H1 (cell line): ENCODE measurements at regions not wholly inside any gene's neighbourhood (a gene's known extent, or its start where the extent isn't known, plus 50 kb on each side); places are given as distances from the start of the nearest gene placed in this dataset.

Source experiments
- CTCF ChIA-PET: fragments of 300-600 bp; sonication (Branson Sonifier 250); formaldehyde crosslinking; loops from one replicate; lab custom pipeline; 2021; ENCODE audit not compliant: partially characterized antibody; lab: Charles Lee
- POLR2A ChIA-PET: fragments of 300-600 bp; sonication (Branson Sonifier 250); formaldehyde crosslinking; loops from one replicate; lab custom pipeline; 2021; ENCODE audit warnings: inconsistent platforms; ENCODE audit not compliant: partially characterized antibody; lab: Charles Lee
- DNase-seq, 2 experiments: peaks; one replicate each; pipeline versions ENCODE4 v3.0.0 to v3.0.0-alpha.2; 2010 to 2022; ENCODE audit warnings: low spot score in 2 of 2, low read depth in 1 of 2, mixed read lengths in 1 of 2
- FAIRE-seq: peaks from 2 replicates; lab custom pipeline; 2011; peaks lifted over from hg19 to GRCh38; lab: Jason Lieb, UNC
- H2AFZ ChIP-seq: 2 replicates; pipeline ENCODE4 v1.8.1; 2012; ENCODE audit warnings: low read length, inconsistent platforms
- H2AK5ac ChIP-seq: 2 replicates; pipeline ENCODE4 v1.6.1; 2013; ENCODE audit warnings: low read depth, low read length
- H2BK120ac ChIP-seq: replicated peaks from 2 replicates; pipeline ENCODE3; 2013; ENCODE audit warnings: low read depth, low read length, inconsistent platforms
- H2BK12ac ChIP-seq: 2 replicates; pipeline ENCODE4 v1.6.1; 2013; ENCODE audit warnings: low read depth, low read length
- H2BK15ac ChIP-seq: 2 replicates; pipeline ENCODE4 v1.6.1; 2013; ENCODE audit warnings: low read length
- H2BK20ac ChIP-seq: 2 replicates; pipeline ENCODE4 v1.6.1; 2013; ENCODE audit warnings: low read length
- H2BK5ac ChIP-seq: 2 replicates; pipeline ENCODE4 v1.6.1; 2013; ENCODE audit warnings: low read depth, low read length
- H3K14ac ChIP-seq: 2 replicates; pipeline ENCODE4 v1.6.1; 2013; ENCODE audit warnings: inconsistent platforms; ENCODE audit not compliant: insufficient read length
- H3K18ac ChIP-seq: 2 replicates; pipeline ENCODE4 v1.6.1; 2013; ENCODE audit warnings: low read length; ENCODE audit errors: extremely low read depth
- H3K23ac ChIP-seq: 2 replicates; pipeline ENCODE4 v1.6.1; 2013; ENCODE audit warnings: inconsistent platforms; ENCODE audit not compliant: insufficient read length
- H3K23me2 ChIP-seq: 2 replicates; pipeline ENCODE4 v1.6.1; 2013; ENCODE audit warnings: low read depth, low read length
- H3K27ac ChIP-seq: 2 replicates; pipeline ENCODE4 v1.6.1; 2011; ENCODE audit warnings: low read depth, low read length, inconsistent platforms
- H3K27me3 ChIP-seq, 4 experiments: replicated peaks in 1 of 4; 1 replicate in 1 of 4; 2 replicates in 3 of 4; pipeline versions ENCODE4 v1.6.1 to v1.8.1; 2011 to 2013; ENCODE audit warnings: low read length in 3 of 4, mild to moderate bottlenecking in 3 of 4, inconsistent platforms in 2 of 4, mixed read lengths in 2 of 4, moderate library complexity in 1 of 4; ENCODE audit not compliant: control insufficient read depth in 3 of 4, insufficient read depth in 3 of 4; ENCODE audit errors: extremely low read depth in 1 of 4
- H3K36me3 ChIP-seq, 4 experiments: 2 replicates each; pipeline versions ENCODE4 v1.6.1 to v1.8.1; 2011 to 2013; ENCODE audit warnings: mild to moderate bottlenecking in 4 of 4, low read length in 3 of 4, moderate library complexity in 2 of 4, control low read depth in 1 of 4, inconsistent platforms in 1 of 4; ENCODE audit not compliant: insufficient read depth in 4 of 4, control insufficient read depth in 2 of 4
- H3K4ac ChIP-seq: replicated peaks from 2 replicates; pipeline ENCODE3; 2013; ENCODE audit warnings: low read length, low read depth, mixed read lengths, inconsistent platforms; ENCODE audit not compliant: insufficient read length
- H3K4me1 ChIP-seq, 4 experiments: replicated peaks in 1 of 4; 1 replicate in 1 of 4; 2 replicates in 3 of 4; pipeline versions ENCODE4 v1.6.1 to v1.8.1; 2011 to 2013; ENCODE audit warnings: low read length in 3 of 4, inconsistent platforms in 2 of 4, mixed read lengths in 1 of 4; ENCODE audit not compliant: insufficient read depth in 4 of 4, control insufficient read depth in 3 of 4
- H3K4me2 ChIP-seq, 2 experiments: 2 replicates each; pipeline versions ENCODE4 v1.6.1 to v1.8.1; 2011 to 2013; ENCODE audit warnings: low read depth in 2 of 2, low read length in 2 of 2, control low read depth in 1 of 2, inconsistent platforms in 1 of 2, mild to moderate bottlenecking in 1 of 2; ENCODE audit not compliant: insufficient read depth in 1 of 2
- H3K4me3 ChIP-seq, 4 experiments: fragments of 200-600, 300-600 bp in 1 of 4; sonication (generic), shearing (Covaris generic), sonication (Bioruptor Twin) in 1 of 4; 2 replicates each; pipeline versions ENCODE4 v1.5.1 to v1.8.1; 2011 to 2016; ENCODE audit warnings: low read length in 4 of 4, low read depth in 3 of 4, control low read depth in 2 of 4, inconsistent platforms in 2 of 4, mild to moderate bottlenecking in 2 of 4, mixed read lengths in 1 of 4, moderate library complexity in 1 of 4; ENCODE audit not compliant: insufficient read depth in 2 of 4; ENCODE audit errors: extremely low read depth in 1 of 4
- H3K56ac ChIP-seq: replicated peaks from 2 replicates; pipeline ENCODE3; 2013; ENCODE audit warnings: low read depth, mild to moderate bottlenecking, mixed read lengths, low read length, inconsistent platforms; ENCODE audit not compliant: insufficient read length
- H3K79me1 ChIP-seq: 2 replicates; pipeline ENCODE4 v1.6.1; 2013; ENCODE audit warnings: low read depth, low read length, control low read depth
- H3K79me2 ChIP-seq, 2 experiments: 2 replicates each; pipeline versions ENCODE4 v1.6.1 to v1.8.1; 2012 to 2013; ENCODE audit warnings: low read length in 2 of 2, mild to moderate bottlenecking in 2 of 2, inconsistent platforms in 1 of 2; ENCODE audit not compliant: insufficient read depth in 2 of 2, control insufficient read depth in 1 of 2
- H3K9ac ChIP-seq, 4 experiments: replicated peaks in 1 of 4; 1 replicate in 1 of 4; 2 replicates in 3 of 4; pipeline versions ENCODE4 v1.6.1 to v1.8.1; 2011 to 2013; ENCODE audit warnings: low read depth in 3 of 4, low read length in 3 of 4, control low read depth in 2 of 4, mild to moderate bottlenecking in 2 of 4, moderate library complexity in 2 of 4, inconsistent platforms in 1 of 4; ENCODE audit errors: extremely low read depth in 1 of 4
- H3K9me3 ChIP-seq, 2 experiments: 2 replicates each; pipeline versions ENCODE4 v1.6.1 to v1.8.1; 2012 to 2013; ENCODE audit warnings: mild to moderate bottlenecking in 2 of 2, moderate library complexity in 2 of 2, control low read depth in 1 of 2, inconsistent platforms in 1 of 2, low read depth in 1 of 2, low read length in 1 of 2, mixed read lengths in 1 of 2; ENCODE audit not compliant: insufficient read depth in 2 of 2
- H4K20me1 ChIP-seq, 2 experiments: replicated peaks in 1 of 2; 2 replicates each; pipeline versions ENCODE3 to v1.8.1; 2011 to 2013; ENCODE audit warnings: inconsistent platforms in 2 of 2, low read length in 2 of 2, mild to moderate bottlenecking in 1 of 2; ENCODE audit not compliant: insufficient read depth in 2 of 2, control insufficient read depth in 1 of 2
- H4K5ac ChIP-seq: 2 replicates; pipeline ENCODE4 v1.6.1; 2013; ENCODE audit warnings: low read length, low read depth, mixed read lengths, inconsistent platforms; ENCODE audit not compliant: insufficient read length
- H4K8ac ChIP-seq: 2 replicates; pipeline ENCODE4 v1.8.0; 2013; ENCODE audit warnings: mild to moderate bottlenecking, moderate library complexity, low read length, inconsistent platforms; ENCODE audit not compliant: insufficient read depth; ENCODE audit errors: extremely low read depth
- H4K91ac ChIP-seq: replicated peaks from 2 replicates; pipeline ENCODE3; 2013; ENCODE audit warnings: low read length, mixed read lengths, inconsistent platforms; ENCODE audit not compliant: insufficient read length
- ASH2L ChIP-seq: fragments of 200-600, 300-600 bp; sonication (generic); IDR thresholded peaks from one replicate; pipeline ENCODE4 v1.7.1; 2017; ENCODE audit warnings: low read length
- CHD1 ChIP-seq: IDR thresholded peaks from 2 replicates; pipeline ENCODE4 v1.6.1; 2012; ENCODE audit warnings: low read depth, low read length, improper control_type of control experiment
- EP300 ChIP-seq, 2 experiments: IDR thresholded peaks; 1 replicate in 1 of 2; 2 replicates in 1 of 2; pipeline ENCODE4 v1.6.1; 2011 to 2012; ENCODE audit warnings: low read depth in 2 of 2, low read length in 2 of 2, mild to moderate bottlenecking in 2 of 2, borderline replicate concordance in 1 of 2, inconsistent platforms in 1 of 2, moderate library complexity in 1 of 2
- POLR2AphosphoS5 ChIP-seq: IDR thresholded peaks from 2 replicates; pipeline ENCODE4 v1.6.1; 2011; ENCODE audit warnings: low read depth, low read length
- WGBS, 2 experiments: shearing (Covaris generic) in 1 of 2; methylation state at CpG; one replicate each; pipeline versions ENCODE4 v1.1.6 to v1.1.7; 2013 to 2015; ENCODE audit warnings: low lambda C conversion rate in 2 of 2, mixed read lengths in 2 of 2, inconsistent platforms in 1 of 2, low coverage in 1 of 2, missing lambda C conversion rate in 1 of 2; ENCODE audit not compliant: insufficient replicate concordance in 2 of 2, insufficient coverage in 1 of 2, insufficient read length in 1 of 2; ENCODE audit errors: extremely low coverage in 1 of 2, missing lambda C conversion rate in 1 of 2; 5-methylcytosine and 5-hydroxymethylcytosine counted together

DNA sequence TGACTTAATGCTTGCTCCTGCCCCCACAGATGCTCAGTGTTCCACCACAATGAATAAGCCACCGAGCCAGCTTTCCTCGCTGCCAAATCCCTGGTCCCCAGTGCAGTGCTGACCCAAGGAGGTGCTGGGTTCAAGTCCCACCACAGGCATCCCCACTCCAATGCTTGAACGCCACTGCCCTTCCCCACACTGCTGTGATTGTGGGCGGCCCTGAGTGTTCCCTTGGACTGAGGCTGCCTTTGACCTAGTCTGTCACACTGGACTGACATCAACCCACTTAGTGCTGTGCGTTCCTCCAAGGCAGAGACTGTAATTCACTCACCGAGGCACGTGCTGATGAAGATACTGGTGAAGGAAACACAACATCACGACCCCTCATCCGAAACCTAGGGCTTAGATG is 83.4 kb upstream of the TMCC3 start:
- Histone ChIP-seq H3K9ac (no peak overlapping the region), H2BK120ac (no peak overlapping the region), H3K4ac (no peak overlapping the region), H4K91ac (no peak overlapping the region), H3K27me3 (no peaks in the 10 kb centered on the region), H3K27ac (no peak overlapping the region), H2BK12ac (no peak overlapping the region), H3K23ac (no peak overlapping the region), H2AK5ac (no peak overlapping the region; the same call in 1 of the 2 replicates), H3K23me2 (no peaks in the 10 kb centered on the region), H2AFZ (no peak overlapping the region), H2BK5ac (no peak overlapping the region), H3K79me2 (no peaks in the 10 kb centered on the region), H3K18ac (no peak overlapping the region), H3K4me3 (no peak overlapping the region), H3K79me1 (no peaks in the 10 kb centered on the region), H2BK15ac (no peak overlapping the region), H3K56ac (no peak overlapping the region), H2BK20ac (no peak overlapping the region), H3K36me3 (no peaks in the 10 kb centered on the region), H4K5ac (no peak overlapping the region), H4K8ac (no peak overlapping the region), H3K4me2 (no peak overlapping the region), H4K20me1 (no peaks in the 10 kb centered on the region), H3K4me1 (no peaks in the 10 kb centered on the region; a peak in 1 of 7 replicates), H3K9me3 (no peaks in the 10 kb centered on the region), H3K14ac (no peak overlapping the region)
- FAIRE-seq = no peak
- no peak for DNase-seq
- POLR2A ChIA-PET = no interaction called here
- TF ChIP-seq EP300 (IDR thresholded peaks at IDR 0.05; ENCODE audit: borderline replicate concordance in 1 of 2, low read depth in 2 of 2, low read length in 2 of 2) (no peak), ASH2L (no peak), POLR2AphosphoS5 (no peak), CHD1 (no peak)
- CTCF ChIA-PET = interaction anchor here (1.3 kb wide), 1 partner anchor 169 kb away, joined by 3 read pairs; no protein-coding TSS in a partner anchor
- 86% methylated on average over 9 of the region's 9 CpGs; no CpG with 5 or more reads in 1 of the 2 experiments for WGBS, 2 experiments
